H1 (cell line): ENCODE measurements at regions not wholly inside any gene's neighbourhood (a gene's known extent, or its start where the extent isn't known, plus 50 kb on each side); places are given as distances from the start of the nearest gene placed in this dataset.

Experiments used
- CTCF ChIA-PET: fragments of 300-600 bp; sonication (Branson Sonifier 250); formaldehyde crosslinking; loops from one replicate; lab custom pipeline; 2021; ENCODE audit not compliant: partially characterized antibody; lab: Charles Lee
- POLR2A ChIA-PET: fragments of 300-600 bp; sonication (Branson Sonifier 250); formaldehyde crosslinking; loops from one replicate; lab custom pipeline; 2021; ENCODE audit warnings: inconsistent platforms; ENCODE audit not compliant: partially characterized antibody; lab: Charles Lee
- DNase-seq, 2 experiments: peaks; one replicate each; pipeline versions ENCODE4 v3.0.0 to v3.0.0-alpha.2; 2010 to 2022; ENCODE audit warnings: low spot score in 2 of 2, low read depth in 1 of 2, mixed read lengths in 1 of 2
- FAIRE-seq: peaks from 2 replicates; lab custom pipeline; 2011; peaks lifted over from hg19 to GRCh38; lab: Jason Lieb, UNC
- H2AFZ ChIP-seq: 2 replicates; pipeline ENCODE4 v1.8.1; 2012; ENCODE audit warnings: low read length, inconsistent platforms
- H2AK5ac ChIP-seq: 2 replicates; pipeline ENCODE4 v1.6.1; 2013; ENCODE audit warnings: low read depth, low read length
- H2BK120ac ChIP-seq: replicated peaks from 2 replicates; pipeline ENCODE3; 2013; ENCODE audit warnings: low read depth, low read length, inconsistent platforms
- H2BK12ac ChIP-seq: 2 replicates; pipeline ENCODE4 v1.6.1; 2013; ENCODE audit warnings: low read depth, low read length
- H2BK15ac ChIP-seq: 2 replicates; pipeline ENCODE4 v1.6.1; 2013; ENCODE audit warnings: low read length
- H2BK20ac ChIP-seq: 2 replicates; pipeline ENCODE4 v1.6.1; 2013; ENCODE audit warnings: low read length
- H2BK5ac ChIP-seq: 2 replicates; pipeline ENCODE4 v1.6.1; 2013; ENCODE audit warnings: low read depth, low read length
- H3K14ac ChIP-seq: 2 replicates; pipeline ENCODE4 v1.6.1; 2013; ENCODE audit warnings: inconsistent platforms; ENCODE audit not compliant: insufficient read length
- H3K18ac ChIP-seq: 2 replicates; pipeline ENCODE4 v1.6.1; 2013; ENCODE audit warnings: low read length; ENCODE audit errors: extremely low read depth
- H3K23ac ChIP-seq: 2 replicates; pipeline ENCODE4 v1.6.1; 2013; ENCODE audit warnings: inconsistent platforms; ENCODE audit not compliant: insufficient read length
- H3K23me2 ChIP-seq: 2 replicates; pipeline ENCODE4 v1.6.1; 2013; ENCODE audit warnings: low read depth, low read length
- H3K27ac ChIP-seq: 2 replicates; pipeline ENCODE4 v1.6.1; 2011; ENCODE audit warnings: low read depth, low read length, inconsistent platforms
- H3K27me3 ChIP-seq, 4 experiments: replicated peaks in 1 of 4; 1 replicate in 1 of 4; 2 replicates in 3 of 4; pipeline versions ENCODE4 v1.6.1 to v1.8.1; 2011 to 2013; ENCODE audit warnings: low read length in 3 of 4, mild to moderate bottlenecking in 3 of 4, inconsistent platforms in 2 of 4, mixed read lengths in 2 of 4, moderate library complexity in 1 of 4; ENCODE audit not compliant: control insufficient read depth in 3 of 4, insufficient read depth in 3 of 4; ENCODE audit errors: extremely low read depth in 1 of 4
- H3K36me3 ChIP-seq, 4 experiments: 2 replicates each; pipeline versions ENCODE4 v1.6.1 to v1.8.1; 2011 to 2013; ENCODE audit warnings: mild to moderate bottlenecking in 4 of 4, low read length in 3 of 4, moderate library complexity in 2 of 4, control low read depth in 1 of 4, inconsistent platforms in 1 of 4; ENCODE audit not compliant: insufficient read depth in 4 of 4, control insufficient read depth in 2 of 4
- H3K4ac ChIP-seq: replicated peaks from 2 replicates; pipeline ENCODE3; 2013; ENCODE audit warnings: low read length, low read depth, mixed read lengths, inconsistent platforms; ENCODE audit not compliant: insufficient read length
- H3K4me1 ChIP-seq, 4 experiments: replicated peaks in 1 of 4; 1 replicate in 1 of 4; 2 replicates in 3 of 4; pipeline versions ENCODE4 v1.6.1 to v1.8.1; 2011 to 2013; ENCODE audit warnings: low read length in 3 of 4, inconsistent platforms in 2 of 4, mixed read lengths in 1 of 4; ENCODE audit not compliant: insufficient read depth in 4 of 4, control insufficient read depth in 3 of 4
- H3K4me2 ChIP-seq, 2 experiments: 2 replicates each; pipeline versions ENCODE4 v1.6.1 to v1.8.1; 2011 to 2013; ENCODE audit warnings: low read depth in 2 of 2, low read length in 2 of 2, control low read depth in 1 of 2, inconsistent platforms in 1 of 2, mild to moderate bottlenecking in 1 of 2; ENCODE audit not compliant: insufficient read depth in 1 of 2
- H3K4me3 ChIP-seq, 4 experiments: fragments of 200-600, 300-600 bp in 1 of 4; sonication (generic), shearing (Covaris generic), sonication (Bioruptor Twin) in 1 of 4; 2 replicates each; pipeline versions ENCODE4 v1.5.1 to v1.8.1; 2011 to 2016; ENCODE audit warnings: low read length in 4 of 4, low read depth in 3 of 4, control low read depth in 2 of 4, inconsistent platforms in 2 of 4, mild to moderate bottlenecking in 2 of 4, mixed read lengths in 1 of 4, moderate library complexity in 1 of 4; ENCODE audit not compliant: insufficient read depth in 2 of 4; ENCODE audit errors: extremely low read depth in 1 of 4
- H3K56ac ChIP-seq: replicated peaks from 2 replicates; pipeline ENCODE3; 2013; ENCODE audit warnings: low read depth, mild to moderate bottlenecking, mixed read lengths, low read length, inconsistent platforms; ENCODE audit not compliant: insufficient read length
- H3K79me1 ChIP-seq: 2 replicates; pipeline ENCODE4 v1.6.1; 2013; ENCODE audit warnings: low read depth, low read length, control low read depth
- H3K79me2 ChIP-seq, 2 experiments: 2 replicates each; pipeline versions ENCODE4 v1.6.1 to v1.8.1; 2012 to 2013; ENCODE audit warnings: low read length in 2 of 2, mild to moderate bottlenecking in 2 of 2, inconsistent platforms in 1 of 2; ENCODE audit not compliant: insufficient read depth in 2 of 2, control insufficient read depth in 1 of 2
- H3K9ac ChIP-seq, 4 experiments: replicated peaks in 1 of 4; 1 replicate in 1 of 4; 2 replicates in 3 of 4; pipeline versions ENCODE4 v1.6.1 to v1.8.1; 2011 to 2013; ENCODE audit warnings: low read depth in 3 of 4, low read length in 3 of 4, control low read depth in 2 of 4, mild to moderate bottlenecking in 2 of 4, moderate library complexity in 2 of 4, inconsistent platforms in 1 of 4; ENCODE audit errors: extremely low read depth in 1 of 4
- H3K9me3 ChIP-seq, 2 experiments: 2 replicates each; pipeline versions ENCODE4 v1.6.1 to v1.8.1; 2012 to 2013; ENCODE audit warnings: mild to moderate bottlenecking in 2 of 2, moderate library complexity in 2 of 2, control low read depth in 1 of 2, inconsistent platforms in 1 of 2, low read depth in 1 of 2, low read length in 1 of 2, mixed read lengths in 1 of 2; ENCODE audit not compliant: insufficient read depth in 2 of 2
- H4K20me1 ChIP-seq, 2 experiments: replicated peaks in 1 of 2; 2 replicates each; pipeline versions ENCODE3 to v1.8.1; 2011 to 2013; ENCODE audit warnings: inconsistent platforms in 2 of 2, low read length in 2 of 2, mild to moderate bottlenecking in 1 of 2; ENCODE audit not compliant: insufficient read depth in 2 of 2, control insufficient read depth in 1 of 2
- H4K5ac ChIP-seq: 2 replicates; pipeline ENCODE4 v1.6.1; 2013; ENCODE audit warnings: low read length, low read depth, mixed read lengths, inconsistent platforms; ENCODE audit not compliant: insufficient read length
- H4K8ac ChIP-seq: 2 replicates; pipeline ENCODE4 v1.8.0; 2013; ENCODE audit warnings: mild to moderate bottlenecking, moderate library complexity, low read length, inconsistent platforms; ENCODE audit not compliant: insufficient read depth; ENCODE audit errors: extremely low read depth
- H4K91ac ChIP-seq: replicated peaks from 2 replicates; pipeline ENCODE3; 2013; ENCODE audit warnings: low read length, mixed read lengths, inconsistent platforms; ENCODE audit not compliant: insufficient read length
- BACH1 ChIP-seq: IDR thresholded peaks from 2 replicates; pipeline ENCODE4 v1.6.1; 2012; ENCODE audit warnings: low read length, improper control_type of control experiment
- RAD21 ChIP-seq, 2 experiments: IDR thresholded peaks in 1 of 2; conservative IDR thresholded peaks in 1 of 2; 2 replicates each; pipeline ENCODE4 v1.6.1; 2011; ENCODE audit warnings: low read depth in 2 of 2, low read length in 2 of 2, improper control_type of control experiment in 1 of 2, inconsistent platforms in 1 of 2, mild to moderate bottlenecking in 1 of 2, moderate library complexity in 1 of 2
- WGBS, 2 experiments: shearing (Covaris generic) in 1 of 2; methylation state at CpG; one replicate each; pipeline versions ENCODE4 v1.1.6 to v1.1.7; 2013 to 2015; ENCODE audit warnings: low lambda C conversion rate in 2 of 2, mixed read lengths in 2 of 2, inconsistent platforms in 1 of 2, low coverage in 1 of 2, missing lambda C conversion rate in 1 of 2; ENCODE audit not compliant: insufficient replicate concordance in 2 of 2, insufficient coverage in 1 of 2, insufficient read length in 1 of 2; ENCODE audit errors: extremely low coverage in 1 of 2, missing lambda C conversion rate in 1 of 2; 5-methylcytosine and 5-hydroxymethylcytosine counted together
- TF ChIP-seq, protein P1 (sequence below), 3 experiments: IDR thresholded peaks; 1 replicate in 2 of 3; 2 replicates in 1 of 3; pipeline versions ENCODE4 v1.5.1 to v1.6.1; 2011; ENCODE audit warnings: low read length in 3 of 3, mild to moderate bottlenecking in 3 of 3, inconsistent platforms in 2 of 3, low read depth in 1 of 3, moderate library complexity in 1 of 3; ENCODE audit not compliant: insufficient read depth in 1 of 3; ENCODE audit errors: control extremely low read depth in 1 of 3

DNA sequence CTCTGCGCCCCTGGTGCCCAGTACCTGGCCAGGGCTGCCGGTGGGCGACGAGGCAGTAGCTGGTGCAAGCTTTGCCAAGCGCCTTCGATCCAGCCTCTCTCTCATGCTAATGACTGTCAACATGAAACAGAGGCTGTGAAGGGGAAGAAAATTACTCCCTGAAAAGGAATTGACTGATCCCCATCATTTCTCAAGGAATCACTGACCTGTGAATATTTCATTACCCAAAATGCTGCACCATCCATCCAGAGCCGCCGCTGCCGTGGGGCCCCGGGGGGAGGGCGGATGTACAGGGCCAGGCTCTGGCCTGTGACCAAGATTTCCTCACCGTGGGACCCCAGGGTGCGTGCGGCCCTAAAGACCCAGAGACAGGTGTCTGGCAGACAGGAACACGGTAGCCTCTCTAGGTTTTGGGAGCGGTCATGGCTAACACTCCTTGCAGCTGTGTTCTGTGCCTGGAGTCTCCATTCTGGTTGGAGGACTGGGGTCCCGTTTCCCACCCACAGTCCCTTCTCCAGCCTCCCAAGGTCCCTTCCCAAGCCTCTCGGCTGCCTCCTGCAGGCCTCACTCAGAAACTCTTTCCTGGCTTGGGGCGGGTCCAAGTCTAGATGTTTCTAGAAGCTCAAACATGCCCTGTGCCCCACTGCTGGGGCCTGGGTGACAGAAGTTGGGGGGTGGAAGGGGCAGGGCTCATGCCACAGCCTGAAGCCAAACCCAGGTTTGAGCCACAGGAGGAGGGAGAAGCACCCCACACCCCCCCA is 73.3 kb downstream of the ENGASE start:
- Histone ChIP-seq H3K9me3 (peaks cover 0 to 2% of the 10 kb centered on the region in 2 experiments; a peak in 1 of 4 replicates), H2AK5ac (no peak overlapping the region), H2BK20ac (no peak overlapping the region), H3K79me2 (no peaks in the 10 kb centered on the region), H3K27ac (no peak overlapping the region), H3K27me3 (no peaks in the 10 kb centered on the region; a peak in 1 of 7 replicates), H2BK12ac (no peak overlapping the region), H3K23ac (no peak overlapping the region), H3K18ac (no peak overlapping the region), H3K36me3 (no peaks in the 10 kb centered on the region), H3K56ac (no peak overlapping the region), H3K9ac (no peak overlapping the region), H3K23me2 (no peaks in the 10 kb centered on the region), H2BK120ac (no peak overlapping the region), H4K5ac (no peak overlapping the region), H3K79me1 (0 out of 2 replicates have a peak, but pooled peaks cover 2% of the 10 kb centered on the region), H3K4ac (no peak overlapping the region), H3K4me1 (peaks cover 0 to 22% (median 11%) of the 10 kb centered on the region in 4 experiments; a peak in 5 of 7 replicates), H3K4me2 (no peak overlapping the region), H2AFZ (no peak overlapping the region), H2BK5ac (no peak overlapping the region), H2BK15ac (no peak overlapping the region), H3K4me3 (no peak overlapping the region), H4K8ac (peak overlapping the region; percentile 14), H4K91ac (no peak overlapping the region), H4K20me1 (peaks cover 0 to 4% of the 10 kb centered on the region in 2 experiments), H3K14ac (no peak overlapping the region)
- 95% methylated on average over 14 of the region's 19 CpGs; no CpG with 5 or more reads in 1 of the 2 experiments for WGBS, 2 experiments
- DNase-seq (no peak), FAIRE-seq (no peak)
- POLR2A ChIA-PET: interaction anchor here (0.7 kb wide), 1 partner anchor 8 kb away, joined by 3 read pairs; no protein-coding TSS in a partner anchor
- CTCF ChIA-PET: interaction anchor here (0.7 to 1.3 kb wide), 5 partner anchors 38 to 248 kb away, joined by 3 read pairs; no protein-coding TSS in a partner anchor
- peak in 1 of 2 experiments; percentile 10; a peak in 1 of 4 replicates for TF ChIP-seq RAD21 (IDR thresholded peaks at IDR 0.05 in 1 of 2, conservative IDR thresholded peaks at IDR 0.05 in 1 of 2; ENCODE audit: low read depth in 2 of 2, low read length in 2 of 2)
- TF ChIP-seq BACH1: no peak
- TF ChIP-seq, protein P1, sequence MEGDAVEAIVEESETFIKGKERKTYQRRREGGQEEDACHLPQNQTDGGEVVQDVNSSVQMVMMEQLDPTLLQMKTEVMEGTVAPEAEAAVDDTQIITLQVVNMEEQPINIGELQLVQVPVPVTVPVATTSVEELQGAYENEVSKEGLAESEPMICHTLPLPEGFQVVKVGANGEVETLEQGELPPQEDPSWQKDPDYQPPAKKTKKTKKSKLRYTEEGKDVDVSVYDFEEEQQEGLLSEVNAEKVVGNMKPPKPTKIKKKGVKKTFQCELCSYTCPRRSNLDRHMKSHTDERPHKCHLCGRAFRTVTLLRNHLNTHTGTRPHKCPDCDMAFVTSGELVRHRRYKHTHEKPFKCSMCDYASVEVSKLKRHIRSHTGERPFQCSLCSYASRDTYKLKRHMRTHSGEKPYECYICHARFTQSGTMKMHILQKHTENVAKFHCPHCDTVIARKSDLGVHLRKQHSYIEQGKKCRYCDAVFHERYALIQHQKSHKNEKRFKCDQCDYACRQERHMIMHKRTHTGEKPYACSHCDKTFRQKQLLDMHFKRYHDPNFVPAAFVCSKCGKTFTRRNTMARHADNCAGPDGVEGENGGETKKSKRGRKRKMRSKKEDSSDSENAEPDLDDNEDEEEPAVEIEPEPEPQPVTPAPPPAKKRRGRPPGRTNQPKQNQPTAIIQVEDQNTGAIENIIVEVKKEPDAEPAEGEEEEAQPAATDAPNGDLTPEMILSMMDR (IDR thresholded peaks at IDR 0.05; ENCODE audit: control extremely low read depth in 1 of 3, insufficient read depth in 1 of 3, low read depth in 1 of 3, low read length in 3 of 3): peak in 1 of 3 experiments; percentile 27; a peak in 2 of 4 replicates
